Frontal cortex (tissue), 3 donors: ENCODE measurements at regions not wholly inside any gene's neighbourhood (a gene's known extent, or its start where the extent isn't known, plus 50 kb on each side); places are given as distances from the start of the nearest gene placed in this dataset.
"Not testable (repeated sequence)": the region's sequence is repeated elsewhere in the genome, so short reads cannot be mapped to it uniquely, and the experiment has no call there.

Experiments
- DNase-seq, 2 donors: peaks; one replicate each; pipeline ENCODE4 v3.0.0; 2012; ENCODE audit warnings: low spot score in 2 of 2
- FAIRE-seq: peaks from 2 replicates; lab custom pipeline; 2012; peaks lifted over from hg19 to GRCh38; lab: Jason Lieb, UNC
- donor health status: control.
- donor health status: control.
- donor health status: control.

DNA sequence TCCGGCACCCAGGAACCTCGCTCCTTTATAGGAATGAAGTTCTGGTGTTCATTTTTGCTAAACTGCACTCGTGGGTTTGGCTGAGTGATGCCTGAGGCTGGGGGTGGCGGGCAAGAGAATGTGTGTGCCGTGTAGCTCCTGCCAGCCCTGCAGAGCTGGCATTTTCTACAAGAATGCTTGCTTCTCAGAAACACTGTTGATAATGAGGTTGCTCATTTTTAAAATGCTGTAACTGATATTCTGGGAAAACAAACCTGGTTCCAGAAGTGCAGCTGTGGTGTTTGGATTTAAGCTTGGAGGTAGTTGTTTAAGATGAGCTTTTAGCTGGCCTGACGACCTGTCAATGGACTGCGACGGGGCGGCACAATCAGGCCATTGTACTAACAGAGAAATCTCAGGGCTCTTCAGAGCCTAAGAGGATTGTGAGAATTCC is 511.9 kb upstream of the TNP1 start:
- FAIRE-seq (no peak), DNase-seq (no peak)

DNA sequence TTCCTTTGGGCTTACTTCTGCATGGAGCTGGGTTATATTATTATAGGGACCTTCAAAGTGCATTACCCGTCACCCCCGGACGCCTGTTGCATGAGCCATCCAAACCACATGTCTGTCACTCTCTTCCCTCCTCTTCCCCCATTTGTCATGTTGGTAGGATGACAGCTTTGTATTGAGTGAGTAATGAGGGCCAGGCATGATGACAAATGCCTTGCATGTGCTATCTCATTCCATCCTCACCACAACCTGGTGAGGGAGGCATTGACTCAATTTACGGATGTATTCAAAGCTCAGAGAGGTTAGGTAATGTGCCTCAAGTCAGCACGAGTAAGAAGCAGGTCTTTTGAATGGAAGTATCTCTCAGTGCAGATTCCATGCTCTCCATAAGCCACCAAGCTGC is 510.5 kb upstream of the TNP1 start:
- FAIRE-seq (no peak), DNase-seq (no peak)

DNA sequence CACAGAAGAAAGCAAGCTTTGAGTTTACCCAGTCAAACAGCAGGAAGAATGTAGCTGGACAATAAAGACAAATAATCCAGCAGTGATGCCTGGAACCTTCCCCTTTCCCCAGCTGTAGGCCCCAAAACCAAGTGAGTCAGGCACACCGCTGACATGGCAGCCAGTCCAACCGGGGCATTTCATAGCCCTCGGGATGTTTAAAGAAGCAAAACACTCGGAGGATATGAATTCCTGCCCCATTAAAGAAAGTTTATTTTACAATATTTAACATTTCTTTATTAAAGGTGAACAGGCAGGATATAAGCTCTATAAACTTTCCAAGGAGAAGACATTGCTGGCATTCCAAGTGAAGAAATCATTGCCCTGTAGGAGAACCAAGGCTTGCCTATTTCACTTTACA is 507.6 kb upstream of the TNP1 start:
- FAIRE-seq (no peak), DNase-seq (no peak)

DNA sequence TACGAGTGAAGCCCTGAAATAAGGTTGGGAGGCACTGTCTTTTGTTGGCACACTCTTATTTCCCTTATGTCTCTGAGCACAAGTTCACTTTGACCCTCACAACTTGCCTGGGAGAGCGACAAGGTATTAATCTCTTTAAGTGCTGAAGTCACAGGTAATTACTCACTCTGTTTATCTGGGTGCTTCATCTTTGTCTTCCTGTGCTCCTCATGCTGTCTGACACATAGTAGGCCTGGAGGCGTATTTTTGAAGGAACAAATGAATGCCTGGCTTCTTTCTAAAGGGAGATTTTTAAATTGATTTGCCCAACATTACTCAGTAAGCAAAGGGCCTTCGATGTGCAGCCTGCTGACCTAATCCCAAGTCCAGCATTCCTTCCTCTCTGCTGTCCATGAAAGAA is 507.1 kb upstream of the TNP1 start:
- DNase-seq (no peak), FAIRE-seq (no peak)

DNA sequence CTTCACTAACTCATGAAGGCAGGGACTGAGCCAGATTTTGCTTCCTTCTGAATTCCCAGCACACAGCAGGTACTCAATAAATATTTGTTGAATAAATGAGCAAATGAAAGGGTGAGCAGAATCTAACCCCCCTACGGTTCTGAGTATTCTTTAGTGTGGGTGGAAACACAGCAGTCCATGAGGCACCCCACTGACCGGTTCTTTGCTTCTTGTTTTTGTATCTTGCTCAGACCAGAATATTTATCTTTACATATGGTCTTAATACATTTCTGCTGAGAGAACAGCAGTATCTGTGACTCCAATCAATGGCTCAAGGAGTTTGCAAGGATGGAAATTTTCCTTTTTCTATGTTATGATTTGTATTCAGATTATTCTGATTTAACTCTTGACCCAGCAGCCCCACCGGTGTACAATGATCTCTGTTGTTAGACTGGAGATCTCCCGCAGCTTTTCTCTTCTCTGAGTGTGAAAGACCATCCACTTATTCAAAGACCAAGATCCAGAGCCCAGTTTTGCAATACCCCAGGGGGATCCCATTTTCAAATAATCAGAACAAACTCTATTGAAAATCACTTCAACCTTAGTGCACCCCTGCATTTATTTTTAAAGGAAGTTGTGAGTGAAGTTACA is 506.5 kb upstream of the TNP1 start:
- FAIRE-seq (no peak), DNase-seq (no peak)

DNA sequence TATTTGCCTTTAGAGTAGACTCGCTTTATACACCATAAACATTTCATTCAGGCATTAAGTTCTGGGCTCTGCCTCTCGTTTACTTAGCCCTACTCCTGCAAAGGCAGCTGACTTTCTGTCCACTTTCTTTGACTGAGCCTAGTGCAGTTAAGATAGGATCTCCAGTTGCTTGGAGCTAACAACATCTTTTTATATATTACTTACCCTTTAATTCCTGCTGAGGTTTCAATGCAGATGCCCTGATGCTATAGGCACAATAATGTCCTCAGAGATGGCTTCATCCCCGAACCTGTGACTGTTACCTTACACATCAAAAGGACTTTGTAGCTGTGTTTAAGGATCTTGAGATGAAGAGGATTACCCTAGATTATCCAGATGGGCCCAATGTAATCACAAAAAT is 505.8 kb upstream of the TNP1 start:
- DNase-seq: no peak
- no peak for FAIRE-seq

DNA sequence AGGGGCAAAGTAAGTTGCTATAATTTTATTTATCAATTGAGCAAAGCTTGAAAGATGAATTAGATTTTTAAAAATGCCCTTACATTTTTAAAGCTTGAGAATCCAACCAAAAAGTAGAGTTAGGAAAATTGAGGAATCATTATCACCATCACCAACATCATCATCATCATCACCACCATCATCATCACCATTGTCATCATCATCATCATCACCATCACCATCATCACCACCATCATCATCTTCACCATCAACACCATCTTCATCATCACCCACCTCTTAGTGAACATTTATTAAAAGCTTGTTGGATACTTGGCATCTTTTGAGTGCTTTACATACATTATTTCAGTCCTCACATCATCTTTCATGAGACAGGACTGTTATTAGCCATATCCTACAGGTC is 504.4 kb upstream of the TNP1 start:
- FAIRE-seq (no peak), DNase-seq (no peak)

DNA sequence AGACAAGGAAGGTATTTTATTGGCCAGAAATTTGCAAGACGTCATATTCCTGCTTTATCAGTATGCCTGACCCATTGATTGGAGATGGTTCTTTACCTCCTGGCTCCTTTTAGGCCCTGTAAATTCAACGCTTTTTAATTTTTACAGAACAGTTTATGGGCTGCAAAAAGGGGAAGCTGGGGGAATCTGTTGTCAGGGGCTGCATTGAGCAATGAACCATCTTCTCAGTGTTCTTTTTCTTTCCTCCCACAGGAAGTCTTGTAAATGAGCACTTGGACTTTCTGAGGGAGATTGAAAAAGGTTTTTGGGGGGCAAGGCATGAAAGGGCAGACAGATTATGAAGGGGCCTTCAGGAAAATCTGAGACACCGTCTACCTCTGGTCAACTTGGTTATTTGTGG is 503.6 kb upstream of the TNP1 start:
- no peak for FAIRE-seq
- DNase-seq: no peak

DNA sequence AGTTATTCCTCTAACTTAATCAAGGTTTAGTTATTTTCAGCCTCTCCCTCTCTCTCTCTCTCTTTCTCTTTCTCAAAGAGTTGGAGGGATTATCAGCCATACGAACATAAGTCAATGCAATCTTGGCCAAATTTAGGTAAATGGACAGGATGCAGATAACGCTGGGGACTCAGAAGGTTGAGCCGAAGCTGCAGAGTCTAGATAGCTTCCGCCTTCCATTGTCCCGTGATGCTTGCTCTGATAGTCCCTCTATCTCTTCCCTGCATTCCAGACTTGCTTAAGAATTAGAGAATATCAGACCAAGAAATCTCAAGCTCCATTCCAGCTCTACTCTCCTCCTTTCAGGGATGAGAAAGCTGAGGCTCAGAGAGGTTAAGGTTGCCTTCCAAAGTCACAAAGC is 502.8 kb upstream of the TNP1 start:
- FAIRE-seq (no peak), DNase-seq (no peak)

DNA sequence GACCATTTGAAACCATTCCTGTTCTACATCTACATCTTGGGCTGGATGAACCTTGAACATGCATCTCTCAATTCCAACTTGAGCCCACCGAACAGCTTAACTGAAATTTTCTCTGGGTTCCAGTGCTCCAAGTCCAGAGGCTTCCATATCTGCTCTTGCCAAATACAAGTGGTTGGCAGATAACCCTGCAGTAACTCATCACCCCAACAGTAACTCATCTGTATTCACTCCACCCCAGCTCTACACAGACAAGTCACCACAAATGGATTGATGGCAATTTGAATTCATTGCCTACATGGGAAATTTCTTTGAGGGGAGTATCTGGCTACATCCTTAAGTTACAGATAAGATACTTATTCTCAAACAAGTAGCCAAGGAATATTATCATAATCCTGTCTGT is 502.4 kb upstream of the TNP1 start:
- DNase-seq: no peak
- no peak for FAIRE-seq

DNA sequence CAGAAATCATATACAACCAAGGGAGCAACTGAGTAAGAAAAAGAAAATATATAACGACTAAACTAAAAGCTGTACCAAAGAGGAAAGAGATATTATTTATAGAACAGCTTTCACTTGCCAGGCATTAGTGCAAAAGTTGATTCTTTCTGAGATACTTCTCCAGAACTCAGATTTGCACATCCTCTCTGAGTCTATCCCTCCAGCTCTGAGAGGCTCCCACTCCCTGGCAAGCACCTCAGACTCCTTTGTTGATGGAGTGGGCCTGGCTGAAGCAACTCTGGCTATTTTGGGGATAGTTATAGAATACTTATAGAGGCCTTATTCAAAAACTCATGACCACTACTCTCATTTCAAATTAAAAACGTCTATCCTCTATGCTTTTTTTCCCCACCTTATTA is 501.6 kb upstream of the TNP1 start:
- FAIRE-seq (no peak), DNase-seq (no peak)

DNA sequence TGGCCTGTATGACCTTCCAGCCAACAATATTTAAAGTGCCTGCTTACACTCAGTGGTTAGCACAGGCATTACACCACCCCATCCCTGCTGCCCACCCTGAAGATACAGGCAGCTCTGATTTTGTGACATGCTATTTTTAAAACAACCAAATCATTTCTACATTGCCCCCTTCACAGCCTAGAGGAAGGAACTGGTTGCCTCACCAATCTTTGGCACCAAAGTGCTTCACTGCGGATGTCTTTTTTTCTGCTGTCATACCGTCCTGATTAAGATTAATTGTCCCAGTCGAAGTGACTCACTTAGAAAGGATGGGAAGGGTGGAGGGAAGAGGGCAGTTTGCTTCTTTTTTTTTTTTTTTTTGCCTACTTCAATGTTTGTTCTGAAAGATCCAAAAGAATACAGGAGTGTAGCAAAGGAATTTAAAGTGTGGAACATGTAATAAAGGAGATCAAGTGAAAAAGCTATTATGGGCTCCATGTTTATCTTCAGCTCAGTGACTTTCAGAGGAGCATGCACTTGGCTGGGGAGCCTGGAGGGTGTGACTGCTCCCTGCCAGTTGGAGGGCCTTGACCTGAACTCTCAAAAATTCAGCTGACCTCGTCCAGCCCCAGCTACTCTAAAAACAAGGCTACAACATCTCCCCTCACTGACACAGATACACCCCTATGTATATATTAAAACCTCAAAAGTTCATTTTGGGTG is 501.1 kb upstream of the TNP1 start:
- FAIRE-seq (no peak), DNase-seq (no peak)

DNA sequence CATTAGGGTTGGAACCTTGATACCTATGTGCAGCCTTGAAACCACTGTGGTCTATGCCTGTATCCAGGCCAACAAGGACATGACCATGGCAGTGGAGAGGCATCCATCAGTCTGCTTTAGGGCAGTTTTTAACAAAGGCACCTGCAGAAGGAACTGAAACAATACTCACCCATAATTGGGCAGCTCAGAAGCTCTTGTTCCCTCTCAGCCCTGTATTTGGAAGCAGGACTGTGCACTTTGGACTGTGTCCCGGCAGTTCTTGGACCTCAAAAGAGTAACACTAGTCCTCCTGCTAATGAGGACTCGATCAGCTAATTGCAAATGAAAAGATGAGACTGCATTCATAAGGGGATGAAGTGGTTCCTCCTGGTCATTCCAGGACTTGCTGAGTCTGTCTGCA is 500.2 kb upstream of the TNP1 start:
- FAIRE-seq (no peak), DNase-seq (no peak)

DNA sequence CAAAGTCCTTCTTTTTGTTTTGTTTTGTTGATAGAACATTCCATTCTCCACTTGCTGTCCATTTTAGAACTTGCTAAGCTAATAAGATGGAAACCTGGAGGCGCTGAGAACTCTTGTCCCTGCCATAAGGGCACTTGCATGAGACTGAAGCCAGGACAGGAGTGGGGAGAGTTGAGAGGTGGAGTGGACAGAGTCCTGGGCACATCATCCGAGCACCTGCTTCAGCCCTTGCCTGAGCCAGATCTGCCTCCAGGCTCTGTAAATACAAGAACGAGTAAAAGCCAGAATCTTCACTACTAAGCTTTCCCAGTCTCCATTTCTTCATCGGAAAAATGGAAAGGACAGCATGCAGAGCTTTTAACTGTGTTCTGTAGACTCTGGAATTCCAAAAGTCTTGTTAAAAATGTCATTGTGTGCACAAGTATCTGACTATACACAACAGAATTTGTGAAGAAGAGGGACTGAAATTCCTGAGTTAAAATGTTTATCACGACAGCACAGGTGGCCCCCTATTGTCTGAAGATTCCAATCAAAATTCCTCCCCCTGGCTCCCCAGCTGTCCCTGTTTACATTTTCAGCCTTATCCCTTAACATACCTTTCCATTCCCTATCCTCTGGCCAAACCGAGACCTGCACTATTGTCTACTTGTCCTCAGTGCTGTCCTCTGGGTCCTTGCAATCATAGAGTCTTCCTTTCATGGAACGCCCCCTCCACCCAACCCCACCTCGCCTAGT is 498.2 kb upstream of the TNP1 start:
- no peak for FAIRE-seq
- no peak for DNase-seq

DNA sequence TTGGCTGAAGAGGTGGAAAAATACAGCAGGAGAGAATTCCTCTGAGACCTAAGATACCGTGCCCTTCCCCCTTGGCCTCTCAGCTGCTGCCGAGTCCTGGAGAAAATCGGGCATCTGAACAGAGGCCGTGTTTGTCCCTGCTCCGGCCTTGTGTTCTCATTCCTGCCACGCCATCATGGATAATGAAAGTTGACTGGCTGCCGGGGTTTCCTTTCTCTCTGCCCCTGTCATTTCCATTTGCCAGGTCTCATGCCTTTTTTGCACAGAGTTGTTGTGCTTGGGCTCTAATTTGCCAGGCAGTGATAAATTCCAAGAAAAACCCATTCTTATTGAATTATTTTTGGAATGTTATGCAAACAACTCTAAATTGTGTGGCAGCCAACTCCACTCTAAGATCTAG is 496.9 kb upstream of the TNP1 start:
- peak in 1 of 2 donors; percentile 22 for DNase-seq
- no peak for FAIRE-seq

DNA sequence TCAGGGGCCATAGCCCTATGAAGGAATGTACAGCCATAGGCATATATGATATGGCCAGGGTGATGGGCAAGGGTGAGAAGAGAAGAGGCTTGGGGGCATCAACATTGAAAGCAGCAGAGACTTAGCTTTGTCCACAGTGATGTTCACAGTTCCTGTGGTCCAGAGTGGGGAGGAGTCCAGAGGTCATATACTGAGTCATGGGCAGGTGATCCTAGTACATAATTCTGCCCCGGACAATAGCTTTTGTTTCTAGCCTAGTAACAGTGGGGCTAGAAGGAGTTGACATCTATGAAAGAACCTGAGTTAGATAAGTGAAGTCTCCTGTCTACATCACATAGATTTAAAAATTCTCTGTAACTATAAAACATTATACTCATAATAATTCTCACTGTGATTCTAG is 496.3 kb upstream of the TNP1 start:
- DNase-seq: no peak
- FAIRE-seq: no peak

DNA sequence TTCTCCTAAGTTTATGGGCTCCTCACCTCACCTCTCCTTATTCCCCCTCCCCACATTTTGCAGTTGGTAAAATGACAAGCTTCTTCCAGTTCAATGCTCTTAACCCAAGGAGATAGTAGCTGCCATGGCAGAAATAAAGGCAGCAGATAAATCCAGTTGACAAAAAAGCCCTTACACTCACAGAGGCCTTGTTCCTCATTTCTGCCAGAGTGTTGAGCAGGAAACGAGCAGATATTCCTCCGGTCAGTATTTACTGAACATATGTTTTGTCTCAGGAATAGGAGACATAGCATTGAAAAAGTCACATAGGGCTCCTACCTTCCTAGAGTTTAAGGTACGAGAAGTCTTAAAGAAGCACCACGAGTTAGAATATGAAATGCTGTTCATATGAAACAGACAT is 493.7 kb upstream of the TNP1 start:
- FAIRE-seq (no peak), DNase-seq (no peak)

DNA sequence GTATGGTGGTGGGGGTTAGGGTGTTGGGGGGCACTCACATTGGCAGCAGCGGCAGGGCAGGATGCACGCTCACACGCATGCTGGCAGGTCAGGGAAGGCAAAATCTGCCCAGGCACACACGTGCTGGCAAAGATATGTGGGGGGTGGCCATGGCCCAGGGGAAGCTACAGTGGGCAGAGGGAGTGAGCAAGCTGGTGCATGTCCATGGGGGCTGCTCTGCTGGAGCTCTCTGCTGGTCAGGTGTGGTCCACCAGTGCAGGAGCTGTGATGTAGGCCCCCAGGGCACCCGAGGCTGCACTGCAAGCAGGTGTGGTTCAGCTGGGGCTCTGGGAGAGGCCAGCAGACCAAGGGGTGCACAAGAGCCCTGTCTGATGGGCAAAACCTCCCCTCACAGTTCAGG is 491.5 kb upstream of the TNP1 start:
- DNase-seq (no peak), FAIRE-seq (no peak)

DNA sequence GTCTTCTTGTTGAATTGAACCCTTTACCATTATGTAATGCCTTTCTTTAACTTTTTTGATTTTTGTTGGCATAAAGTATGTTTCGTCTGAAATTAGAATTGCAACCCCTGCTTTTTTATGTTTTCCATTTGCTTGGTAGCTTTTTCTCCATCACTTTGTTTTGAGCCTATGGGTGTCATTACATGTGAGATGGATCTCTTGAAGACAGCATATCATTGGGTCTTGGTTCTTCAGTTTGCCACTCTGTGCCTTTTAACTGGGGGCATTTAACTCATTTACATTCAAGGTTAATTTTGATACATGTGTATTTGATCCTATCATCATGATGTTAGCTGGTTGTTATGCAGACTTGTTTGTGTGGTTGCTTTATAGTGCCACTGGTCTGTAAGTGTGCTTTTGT is 489.4 kb upstream of the TNP1 start:
- DNase-seq (no peak), FAIRE-seq (no peak)

DNA sequence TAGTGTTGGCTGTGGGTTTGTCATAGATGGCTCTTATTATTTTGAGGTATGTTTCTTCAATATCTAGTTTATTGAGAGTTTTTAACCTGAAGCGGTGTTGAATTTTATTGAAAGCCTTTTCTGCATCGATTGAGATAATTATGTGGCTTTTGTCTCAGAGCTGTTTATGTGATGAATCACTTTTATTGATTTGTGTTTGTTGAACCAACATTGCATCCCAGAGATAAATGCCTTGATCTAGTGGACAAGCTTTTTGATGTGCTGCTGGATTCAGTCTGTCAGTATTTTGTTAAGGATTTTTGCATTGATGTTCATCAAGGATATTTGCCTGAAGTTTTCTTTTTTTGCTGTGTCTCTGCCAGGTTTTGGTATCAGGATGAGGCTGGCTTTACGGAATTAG is 487.8 kb upstream of the TNP1 start:
- DNase-seq, FAIRE-seq: not testable (repeated sequence)

DNA sequence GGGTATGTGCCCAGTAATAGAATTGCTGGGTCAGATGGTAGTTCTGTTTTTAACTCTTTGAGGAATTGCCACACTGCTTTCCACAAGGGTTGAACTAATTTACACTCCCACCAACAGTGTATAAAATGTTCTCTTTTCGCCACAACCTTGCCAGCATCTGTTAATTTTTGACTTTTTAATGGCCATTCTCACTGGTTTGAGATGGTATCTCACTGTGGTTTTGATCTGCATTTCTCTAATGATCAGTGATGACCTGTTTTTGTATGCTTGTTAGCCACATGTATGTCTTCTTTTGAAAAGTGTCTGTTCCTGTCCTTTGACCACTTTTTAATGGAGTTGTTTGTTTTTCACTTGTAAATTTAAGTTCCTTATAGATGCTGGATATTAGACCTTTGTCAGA is 486.2 kb upstream of the TNP1 start:
- not testable (repeated sequence) for DNase-seq, FAIRE-seq
